ENCODE measurements at regions not wholly inside any gene's neighbourhood (a gene's known extent, or its start where the extent isn't known, plus 50 kb on each side); places are given as distances from the start of the nearest gene placed in this dataset.

DNA sequence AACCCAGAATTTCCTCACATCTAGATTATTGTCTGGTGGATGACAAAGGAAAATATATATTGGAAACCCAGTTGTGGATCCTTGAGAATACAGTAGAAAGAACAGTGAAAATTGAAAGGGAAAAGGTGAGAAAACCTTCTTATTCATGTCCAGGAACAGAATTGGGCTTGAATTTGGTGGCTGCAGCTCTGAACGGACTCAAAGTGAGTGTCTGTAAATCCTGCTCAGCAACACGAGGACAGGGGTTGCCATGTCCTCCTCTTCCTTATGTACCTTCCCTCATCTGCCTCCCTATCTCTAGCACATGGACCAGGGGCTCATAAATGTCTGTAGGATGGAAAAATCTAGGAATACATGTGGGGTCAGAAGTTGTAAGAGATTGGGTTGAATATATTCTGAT lies 152.2 kb downstream of the RPIA start:
- TF ChIP-seq, protein P1, sequence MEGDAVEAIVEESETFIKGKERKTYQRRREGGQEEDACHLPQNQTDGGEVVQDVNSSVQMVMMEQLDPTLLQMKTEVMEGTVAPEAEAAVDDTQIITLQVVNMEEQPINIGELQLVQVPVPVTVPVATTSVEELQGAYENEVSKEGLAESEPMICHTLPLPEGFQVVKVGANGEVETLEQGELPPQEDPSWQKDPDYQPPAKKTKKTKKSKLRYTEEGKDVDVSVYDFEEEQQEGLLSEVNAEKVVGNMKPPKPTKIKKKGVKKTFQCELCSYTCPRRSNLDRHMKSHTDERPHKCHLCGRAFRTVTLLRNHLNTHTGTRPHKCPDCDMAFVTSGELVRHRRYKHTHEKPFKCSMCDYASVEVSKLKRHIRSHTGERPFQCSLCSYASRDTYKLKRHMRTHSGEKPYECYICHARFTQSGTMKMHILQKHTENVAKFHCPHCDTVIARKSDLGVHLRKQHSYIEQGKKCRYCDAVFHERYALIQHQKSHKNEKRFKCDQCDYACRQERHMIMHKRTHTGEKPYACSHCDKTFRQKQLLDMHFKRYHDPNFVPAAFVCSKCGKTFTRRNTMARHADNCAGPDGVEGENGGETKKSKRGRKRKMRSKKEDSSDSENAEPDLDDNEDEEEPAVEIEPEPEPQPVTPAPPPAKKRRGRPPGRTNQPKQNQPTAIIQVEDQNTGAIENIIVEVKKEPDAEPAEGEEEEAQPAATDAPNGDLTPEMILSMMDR (IDR thresholded peaks at IDR 0.05; ENCODE audit: control extremely low read depth, extremely low read depth, low read depth, missing control alignments), result no peak
- POLR2A ChIA-PET, result interaction anchor here (4.1 kb wide), 1 partner anchor 14 kb away, joined by 36 read pairs; no protein-coding TSS in a partner anchor
- CTCF ChIA-PET, result interaction anchor here (1.3 to 21.5 kb wide), 4 partner anchors 7 to 152 kb away, joined by 4 to 460 read pairs (median 252); partner anchors contain the start of gene RPIA
- no peak for DNase-seq (ENCODE audit: extremely low spot score)

DNA sequence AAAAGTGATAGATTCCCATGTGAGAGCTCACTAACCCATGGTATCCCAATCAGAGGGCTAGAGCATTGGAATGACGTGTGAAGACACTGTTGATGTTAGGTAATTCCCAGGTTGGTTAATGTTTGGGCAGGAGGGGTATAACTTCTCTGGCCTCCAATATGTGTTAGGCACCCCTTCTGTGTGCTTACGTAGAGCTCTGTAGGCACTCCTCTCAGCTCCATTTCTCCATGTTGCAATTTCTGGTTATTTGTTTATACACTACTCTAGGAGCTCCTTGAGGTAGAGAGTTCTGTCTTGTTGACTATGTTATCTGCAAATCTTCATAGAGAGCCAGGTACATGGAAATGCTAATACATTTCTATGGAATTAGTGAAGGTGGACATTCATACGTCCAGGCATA lies 153.5 kb downstream of the RPIA start:
- ChIA-PET CTCF (interaction anchor here (1.2 to 21.5 kb wide), 3 partner anchors 9 to 35 kb away, joined by 3 to 460 read pairs (median 460); no protein-coding TSS in a partner anchor), POLR2A (interaction anchor here (1.0 to 1.4 kb wide), 2 partner anchors 11 to 13 kb away, joined by 3 to 4 read pairs; no protein-coding TSS in a partner anchor)
- no peak for DNase-seq (ENCODE audit: extremely low spot score)
- TF ChIP-seq, protein P1 (IDR thresholded peaks at IDR 0.05; ENCODE audit: control extremely low read depth, extremely low read depth, low read depth, missing control alignments), result no peak

DNA sequence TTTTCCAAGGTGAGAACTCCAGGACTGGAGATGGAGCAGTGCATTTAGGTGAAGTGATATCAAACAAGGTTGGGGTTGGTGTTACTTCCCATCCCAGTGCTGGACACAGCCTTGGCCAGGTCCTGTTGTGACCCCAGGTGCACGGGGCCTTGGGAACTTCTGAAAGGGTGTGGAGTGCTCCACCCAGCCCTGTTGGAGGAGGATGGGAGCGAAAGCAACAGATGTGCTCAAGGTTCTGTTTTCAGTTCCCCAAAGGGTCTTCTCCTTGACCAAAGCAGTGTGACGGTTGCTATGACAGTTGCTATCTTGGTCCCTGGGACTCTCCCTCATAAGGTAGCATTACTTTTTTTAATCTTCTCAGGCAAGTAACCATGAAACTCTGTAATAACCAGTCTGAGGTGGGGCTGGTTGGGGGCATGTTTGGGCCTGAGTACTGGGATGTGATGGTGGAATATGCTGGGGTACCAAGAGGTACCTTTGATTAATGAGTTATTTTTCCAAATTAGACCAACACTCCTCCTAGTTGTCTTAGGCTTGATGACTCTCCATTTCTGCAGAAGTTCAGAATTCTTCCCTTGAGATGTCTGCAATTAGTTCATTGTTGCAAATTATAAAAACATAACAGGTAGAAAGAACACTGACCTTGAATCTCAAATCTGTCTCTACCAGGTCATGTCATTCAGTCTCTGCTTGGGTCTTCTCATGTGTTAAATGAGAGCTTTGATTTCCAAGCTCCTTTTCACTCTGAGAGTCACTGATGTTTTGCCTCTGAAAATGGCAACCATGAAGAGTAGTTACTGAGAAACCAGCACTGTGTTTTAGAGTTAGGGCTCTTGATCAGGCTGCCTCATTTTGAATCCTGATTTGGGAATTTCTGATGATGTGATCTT lies 154.5 kb downstream of the RPIA start:
- peak; percentile 29 for DNase-seq (ENCODE audit: extremely low spot score)
- CTCF ChIA-PET, result interaction anchor here (5.0 to 21.5 kb wide), 2 partner anchors 10 to 12 kb away, joined by 43 to 460 read pairs; no protein-coding TSS in a partner anchor
- POLR2A ChIA-PET, result interaction anchor here (0.6 to 2.4 kb wide), 2 partner anchors 11 to 14 kb away, joined by 7 to 24 read pairs; no protein-coding TSS in a partner anchor
- TF ChIP-seq, protein P1 (IDR thresholded peaks at IDR 0.05; ENCODE audit: control extremely low read depth, extremely low read depth, low read depth, missing control alignments), result no peak

DNA sequence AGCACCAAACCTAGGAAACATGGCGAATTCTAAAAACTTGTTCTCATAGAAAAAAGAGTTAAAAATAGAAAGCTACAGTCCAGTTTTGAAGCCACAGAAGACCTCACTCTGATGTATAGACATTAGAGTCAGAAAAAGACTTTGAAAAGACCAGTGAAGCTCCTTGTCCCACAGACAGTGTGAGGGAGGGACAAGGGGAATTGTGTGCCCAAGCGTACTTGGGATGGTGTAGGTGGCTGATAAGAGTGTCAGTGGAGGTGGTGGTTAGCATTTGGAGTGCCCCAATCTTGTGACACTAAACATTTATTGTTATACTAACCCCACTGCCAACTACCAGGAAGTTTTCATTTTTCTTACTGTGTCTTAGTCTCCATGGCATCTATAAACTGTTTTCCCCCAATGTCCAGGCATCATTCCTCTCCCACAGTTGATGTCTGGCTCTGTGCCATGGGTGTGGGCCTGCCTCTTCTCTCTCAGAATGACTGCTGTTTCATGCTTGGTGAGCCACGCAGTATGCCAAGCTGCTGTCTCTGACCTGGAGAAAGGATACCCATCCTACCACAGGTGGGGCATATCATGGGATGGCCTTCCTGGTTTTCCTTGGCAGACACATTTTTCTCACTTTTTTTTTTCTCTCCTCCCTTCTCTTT lies 161.4 kb downstream of the RPIA start:
- TF ChIP-seq, protein P1 (IDR thresholded peaks at IDR 0.05; ENCODE audit: control extremely low read depth, extremely low read depth, low read depth, missing control alignments), result no peak
- ChIA-PET CTCF (interaction anchor here (1.0 to 21.5 kb wide), 2 partner anchors 17 to 39 kb away, joined by 3 to 460 read pairs; no protein-coding TSS in a partner anchor), POLR2A (interaction anchor here (1.4 to 2.7 kb wide), 3 partner anchors 11 to 15 kb away, joined by 4 to 10 read pairs (median 6); no protein-coding TSS in a partner anchor)
- DNase-seq (ENCODE audit: extremely low spot score), result no peak

DNA sequence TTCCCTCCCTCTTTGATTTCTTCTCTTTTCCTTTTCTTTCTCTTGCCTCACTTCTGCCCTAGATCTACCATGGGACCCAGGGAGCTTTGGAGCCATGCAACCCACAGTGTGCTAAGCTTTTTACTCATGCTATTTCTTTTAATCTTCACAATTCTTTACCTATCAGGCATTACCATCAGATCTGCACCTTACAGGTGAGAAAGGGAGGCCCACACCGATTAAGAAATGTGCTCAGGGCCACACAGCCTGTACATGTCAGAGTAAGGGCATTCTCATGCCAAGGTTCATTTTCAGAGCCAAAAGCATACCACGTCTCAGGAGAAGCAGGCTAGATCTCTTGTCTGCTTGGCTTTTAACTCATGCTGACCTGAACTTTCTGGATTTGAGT lies 161.9 kb downstream of the RPIA start:
- DNase-seq (ENCODE audit: extremely low spot score), result no peak
- ChIA-PET POLR2A (interaction anchor here (1.3 to 2.7 kb wide), 2 partner anchors 14 to 16 kb away, joined by 5 to 10 read pairs; no protein-coding TSS in a partner anchor), CTCF (interaction anchor here (21.5 kb wide), 1 partner anchor 17 kb away, joined by 460 read pairs; no protein-coding TSS in a partner anchor)
- TF ChIP-seq, protein P1 (IDR thresholded peaks at IDR 0.05; ENCODE audit: control extremely low read depth, extremely low read depth, low read depth, missing control alignments), result no peak

DNA sequence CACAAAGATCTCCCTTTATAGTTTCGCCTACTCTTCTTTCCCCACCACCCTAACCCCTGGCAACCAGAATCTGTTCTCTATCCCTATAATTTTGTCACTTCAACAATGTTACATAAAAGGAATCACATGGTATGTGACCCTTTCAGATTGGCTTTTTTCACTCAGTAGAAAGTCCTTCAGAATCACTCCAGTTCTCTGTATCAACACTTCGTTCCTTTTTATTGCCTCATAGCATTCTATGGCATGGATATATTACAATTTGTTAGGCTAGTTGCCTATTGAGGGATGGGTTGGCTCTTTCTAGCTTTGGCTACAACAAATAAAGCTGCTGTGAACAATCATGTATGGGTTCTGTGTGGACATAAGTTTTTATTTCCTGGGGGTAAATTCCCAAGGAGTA lies 163.1 kb downstream of the RPIA start:
- ChIA-PET CTCF (interaction anchor here (1.6 to 21.5 kb wide), 2 partner anchors 18 to 26 kb away, joined by 4 to 460 read pairs; no protein-coding TSS in a partner anchor), POLR2A (interaction anchor here (1.3 to 6.1 kb wide), 4 partner anchors 8 to 20 kb away, joined by 5 to 79 read pairs (median 17); no protein-coding TSS in a partner anchor)
- TF ChIP-seq, protein P1 (IDR thresholded peaks at IDR 0.05; ENCODE audit: control extremely low read depth, extremely low read depth, low read depth, missing control alignments), result no peak
- DNase-seq (ENCODE audit: extremely low spot score), result no peak

Data from GM10248 (cell line).